Psoas muscle (tissue), 7 donors: ENCODE measurements at regions not wholly inside any gene's neighbourhood (a gene's known extent, or its start where the extent isn't known, plus 50 kb on each side); places are given as distances from the start of the nearest gene placed in this dataset.

Experiments used
- ATAC-seq, 4 donors: fragments of 200-7000 bp; cut with Tn5 transposase; one replicate each; pipeline ENCODE4 v1.9.1; 2020; ENCODE audit warnings: moderate library complexity in 3 of 4, mild to moderate bottlenecking in 2 of 4
- DNase-seq, 2 donors: peaks; one replicate each; pipeline ENCODE4 v3.0.0-alpha.2; 2020
- H3K27ac ChIP-seq: fragments of 200-600 bp; one replicate; pipeline ENCODE4 v1.8.0; 2022
- H3K27me3 ChIP-seq, 3 donors: fragments of 200-600 bp in 1 of 3; one replicate each; pipeline versions ENCODE4 v1.6.1 to v1.8.0; 2013 to 2022; ENCODE audit warnings: low read length in 2 of 3, mild to moderate bottlenecking in 2 of 3, moderate library complexity in 1 of 3; ENCODE audit not compliant: insufficient read depth in 3 of 3
- H3K36me3 ChIP-seq, 2 donors: fragments of 200-600 bp in 1 of 2; one replicate each; pipeline versions ENCODE4 v1.6.1 to v1.8.0; 2013 to 2022; ENCODE audit warnings: low read depth in 1 of 2, mild to moderate bottlenecking in 1 of 2, moderate library complexity in 1 of 2; ENCODE audit not compliant: insufficient read depth in 1 of 2
- H3K4me1 ChIP-seq: fragments of 200-600 bp; one replicate; pipeline ENCODE4 v1.8.0; 2022
- H3K4me3 ChIP-seq: fragments of 200-600 bp; one replicate; pipeline ENCODE4 v1.8.0; 2022; ENCODE audit warnings: mild to moderate bottlenecking
- H3K9me3 ChIP-seq: fragments of 200-600 bp; one replicate; pipeline ENCODE4 v1.8.0; 2022
- WGBS, 3 donors: extraction: QIAGEN DNeasy Blood & Tissue Kit; methylation state at CpG; one replicate each; pipeline versions ENCODE4 v1.1.6 to v1.1.7; 2013; 5-methylcytosine and 5-hydroxymethylcytosine counted together
- intact Hi-C, 2 donors: fragments of 100-400 bp; cut with DNase I; formaldehyde crosslinking; loops; one replicate each; pipeline versions ENCODE4 v1.11.0 to v1.14.2; 2022
- TF ChIP-seq, protein P1 (sequence below): fragments of 200-600 bp; IDR thresholded peaks from one replicate; pipeline ENCODE4 v1.8.0; 2022; ENCODE audit warnings: antibody characterized with exemption
- donor health status: healthy with polysubstance abuse.
- donor health status: DM: no; HTN: no; CAD: no; lungs with moderate emphysema.
- donor health status: Bipolar disorder and iron deficiency.
- donor health status: healthy.
- donor health status: DM: yes; HTN: yes; CAD: no.
- donor health status: DM: no; HTN: no; CAD: no.
- donor health status: DM: yes; HTN: yes; CAD: no.

DNA sequence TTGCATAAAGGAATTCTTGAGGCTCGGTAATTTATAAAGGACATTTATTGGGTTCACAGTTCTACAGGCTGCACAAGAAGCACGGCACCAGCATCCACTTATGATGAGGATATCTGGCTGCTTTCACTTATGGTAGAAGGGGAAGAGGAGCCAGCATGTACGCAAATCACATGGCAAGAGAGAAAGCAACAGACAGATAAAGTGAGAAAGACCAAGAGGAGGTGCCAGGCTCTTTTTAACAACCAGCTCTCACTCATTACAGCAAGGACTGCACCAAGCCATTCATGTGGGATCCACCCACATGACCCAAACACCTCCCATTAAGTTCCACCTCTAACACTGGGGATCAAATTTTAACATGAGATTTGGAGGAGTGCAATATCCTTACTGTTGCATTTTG lies 1198.2 kb downstream of the ADGRL3 start:
- ATAC-seq, result no peak
- intact Hi-C loops, result no loop called here

DNA sequence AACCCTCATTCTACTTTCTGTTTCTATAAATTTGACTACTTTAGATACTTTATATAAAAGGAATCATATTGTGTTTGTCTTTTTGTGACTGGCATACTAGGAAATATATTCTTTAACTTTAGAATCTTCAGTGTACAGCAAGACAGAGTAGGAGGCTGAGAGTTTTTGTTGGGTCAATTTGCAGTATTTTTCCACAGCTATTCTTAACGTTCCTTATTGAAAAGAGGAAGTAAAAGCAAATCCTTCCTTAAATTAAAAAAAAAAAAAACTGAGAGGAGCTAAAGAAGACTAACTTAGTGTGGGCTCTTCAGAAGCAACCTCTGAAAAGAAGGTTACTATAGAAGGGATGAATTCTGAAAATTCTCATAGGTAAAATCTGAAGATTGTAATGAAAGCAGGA lies 1194.6 kb downstream of the ADGRL3 start:
- intact Hi-C loops, result no loop called here
- Histone ChIP-seq H3K4me3 (no peak overlapping the region), H3K36me3 (no peaks in the 10 kb centered on the region), H3K4me1 (no peaks in the 10 kb centered on the region), H3K27me3 (no peaks in the 10 kb centered on the region), H3K9me3 (no peaks in the 10 kb centered on the region), H3K27ac (no peak overlapping the region)
- no peak for ATAC-seq
- WGBS, 3 donors, result 16 to 23% (median 19%) methylated on average over 1 of the region's 1 CpG
- no peak for DNase-seq
- TF ChIP-seq, protein P1, sequence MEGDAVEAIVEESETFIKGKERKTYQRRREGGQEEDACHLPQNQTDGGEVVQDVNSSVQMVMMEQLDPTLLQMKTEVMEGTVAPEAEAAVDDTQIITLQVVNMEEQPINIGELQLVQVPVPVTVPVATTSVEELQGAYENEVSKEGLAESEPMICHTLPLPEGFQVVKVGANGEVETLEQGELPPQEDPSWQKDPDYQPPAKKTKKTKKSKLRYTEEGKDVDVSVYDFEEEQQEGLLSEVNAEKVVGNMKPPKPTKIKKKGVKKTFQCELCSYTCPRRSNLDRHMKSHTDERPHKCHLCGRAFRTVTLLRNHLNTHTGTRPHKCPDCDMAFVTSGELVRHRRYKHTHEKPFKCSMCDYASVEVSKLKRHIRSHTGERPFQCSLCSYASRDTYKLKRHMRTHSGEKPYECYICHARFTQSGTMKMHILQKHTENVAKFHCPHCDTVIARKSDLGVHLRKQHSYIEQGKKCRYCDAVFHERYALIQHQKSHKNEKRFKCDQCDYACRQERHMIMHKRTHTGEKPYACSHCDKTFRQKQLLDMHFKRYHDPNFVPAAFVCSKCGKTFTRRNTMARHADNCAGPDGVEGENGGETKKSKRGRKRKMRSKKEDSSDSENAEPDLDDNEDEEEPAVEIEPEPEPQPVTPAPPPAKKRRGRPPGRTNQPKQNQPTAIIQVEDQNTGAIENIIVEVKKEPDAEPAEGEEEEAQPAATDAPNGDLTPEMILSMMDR, result no peak

More for the DNA sequence above, 1198.2 kb downstream of the ADGRL3 start:
- Histone ChIP-seq H3K27ac (no peak overlapping the region), H3K9me3 (no peaks in the 10 kb centered on the region), H3K27me3 (no peaks in the 10 kb centered on the region), H3K4me1 (no peaks in the 10 kb centered on the region), H3K4me3 (no peak overlapping the region), H3K36me3 (no peaks in the 10 kb centered on the region)
- no peak for DNase-seq
- 88 to 97% (median 93%) methylated on average over 3 of the region's 3 CpGs for WGBS, 3 donors
- TF ChIP-seq, protein P1, result no peak

DNA sequence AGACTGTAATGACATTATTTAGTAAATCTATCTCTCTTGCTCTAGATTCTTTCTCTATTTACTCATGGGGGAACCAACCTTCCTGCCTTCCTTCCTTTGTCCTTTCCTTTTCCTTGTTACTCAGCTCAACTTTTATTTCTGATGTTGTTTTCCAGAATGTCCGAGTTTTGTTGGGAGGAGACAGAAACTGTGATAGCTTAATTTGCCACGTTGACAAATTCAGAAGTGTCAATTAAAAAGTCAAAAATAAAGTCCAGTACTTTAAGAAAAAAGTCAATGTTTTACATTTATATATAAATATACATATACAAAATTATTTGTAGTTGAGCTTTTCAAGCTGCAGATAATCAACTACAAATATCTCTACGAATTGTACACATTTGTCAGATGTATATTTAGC lies 1187.7 kb downstream of the ADGRL3 start:
- 77 to 83% (median 78%) methylated on average over 3 of the region's 3 CpGs for WGBS, 3 donors
- DNase-seq, result no peak
- TF ChIP-seq, protein P1, result no peak
- Histone ChIP-seq H3K4me3 (no peak overlapping the region), H3K9me3 (no peaks in the 10 kb centered on the region), H3K36me3 (no peaks in the 10 kb centered on the region), H3K4me1 (no peaks in the 10 kb centered on the region), H3K27me3 (no peaks in the 10 kb centered on the region), H3K27ac (no peak overlapping the region)
- intact Hi-C loops, result no loop called here
- ATAC-seq, result no peak

DNA sequence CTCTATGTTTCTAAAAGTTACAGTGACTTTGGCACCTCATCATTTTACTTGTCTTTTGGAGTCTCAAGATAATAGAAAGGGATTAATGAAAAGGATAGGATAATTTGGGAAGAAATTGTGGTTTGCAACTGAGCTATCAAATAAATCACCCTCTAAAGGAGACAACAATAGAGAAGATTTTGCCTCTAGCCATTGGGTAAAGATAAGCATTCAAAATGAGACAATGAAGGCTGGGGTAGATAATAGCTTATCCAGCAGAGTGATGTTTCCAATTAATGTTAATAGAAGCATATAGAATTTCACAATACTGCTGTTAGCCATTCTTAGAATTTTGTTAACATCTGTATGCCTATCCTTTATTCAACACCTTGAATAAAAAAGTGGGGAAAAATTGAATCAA lies 1177.6 kb downstream of the ADGRL3 start:
- intact Hi-C loops, result no loop called here
- no peaks in the 10 kb centered on the region for H3K9me3 ChIP-seq
- no peaks in the 10 kb centered on the region for H3K4me1 ChIP-seq
- no peaks in the 10 kb centered on the region for H3K27me3 ChIP-seq
- no peak overlapping the region for H3K27ac ChIP-seq
- DNase-seq, result no peak
- TF ChIP-seq, protein P1, result no peak
- H3K4me3 ChIP-seq, result no peak overlapping the region
- no peaks in the 10 kb centered on the region for H3K36me3 ChIP-seq
- no peak for ATAC-seq

DNA sequence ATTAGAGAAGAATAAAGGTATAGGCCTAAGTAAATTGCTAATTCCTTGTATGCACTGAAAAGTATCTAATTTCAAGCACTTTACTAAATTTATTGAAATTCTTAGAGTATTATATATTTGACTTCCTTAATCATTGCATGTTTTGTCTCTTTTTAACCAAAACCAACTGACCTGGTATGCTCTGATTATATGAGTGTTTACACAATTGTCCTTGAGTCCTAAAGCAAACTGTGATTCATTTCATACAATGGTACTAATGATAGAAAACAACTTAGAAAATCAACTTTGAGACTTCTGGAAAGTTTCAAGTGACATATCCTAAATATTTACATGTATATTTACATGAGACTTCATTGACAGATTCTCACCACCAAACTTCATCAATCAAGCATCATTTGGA lies 1177.1 kb downstream of the ADGRL3 start:
- H3K9me3 ChIP-seq, result no peaks in the 10 kb centered on the region
- TF ChIP-seq, protein P1, result no peak
- no peaks in the 10 kb centered on the region for H3K4me1 ChIP-seq
- no peak for DNase-seq
- H3K27me3 ChIP-seq, result no peaks in the 10 kb centered on the region
- ATAC-seq, result no peak
- H3K4me3 ChIP-seq, result no peak overlapping the region
- intact Hi-C loops, result no loop called here
- no peaks in the 10 kb centered on the region for H3K36me3 ChIP-seq
- H3K27ac ChIP-seq, result no peak overlapping the region
